Lung (tissue), 11 donors: ENCODE measurements at regions not wholly inside any gene's neighbourhood (a gene's known extent, or its start where the extent isn't known, plus 50 kb on each side); places are given as distances from the start of the nearest gene placed in this dataset.

Experiments used
- ATAC-seq: fragments of 200-7000 bp; cut with Tn5 transposase; one replicate; pipeline ENCODE4 v1.9.1; 2020; ENCODE audit warnings: moderate number of reproducible peaks; ENCODE audit not compliant: insufficient read depth, low FRiP score
- DNase-seq, 3 donors: peaks; one replicate each; pipeline ENCODE4 v3.0.0-alpha.2; 2013 to 2017
- H3K27ac ChIP-seq, 2 donors: one replicate each; pipeline ENCODE4 v1.5.1; 2013; ENCODE audit warnings: mild to moderate bottlenecking in 2 of 2, moderate library complexity in 2 of 2, control low read depth in 1 of 2, inconsistent platforms in 1 of 2, low read depth in 1 of 2, low read length in 1 of 2
- H3K27me3 ChIP-seq, 3 donors: one replicate each; pipeline ENCODE4 v1.5.1; 2013; ENCODE audit warnings: low read length in 2 of 3; ENCODE audit not compliant: control insufficient read depth in 3 of 3, insufficient read depth in 3 of 3
- H3K36me3 ChIP-seq, 4 donors: one replicate each; pipeline ENCODE4 v1.5.1; 2013; ENCODE audit warnings: low read length in 4 of 4, mild to moderate bottlenecking in 1 of 4, moderate library complexity in 1 of 4; ENCODE audit not compliant: control insufficient read depth in 4 of 4, insufficient read depth in 4 of 4
- H3K4me1 ChIP-seq, 5 donors: one replicate each; pipeline ENCODE4 v1.5.1; 2013; ENCODE audit warnings: low read length in 5 of 5, mild to moderate bottlenecking in 2 of 5, moderate library complexity in 1 of 5; ENCODE audit not compliant: control insufficient read depth in 5 of 5, insufficient read depth in 5 of 5
- H3K4me3 ChIP-seq: one replicate; pipeline ENCODE4 v1.5.1; 2013; ENCODE audit warnings: mild to moderate bottlenecking, control low read depth, moderate library complexity
- H3K9ac ChIP-seq, 2 donors: one replicate each; pipeline ENCODE4 v1.5.1; 2013; ENCODE audit warnings: low read length in 2 of 2, control low read depth in 1 of 2; ENCODE audit not compliant: insufficient read depth in 1 of 2
- H3K9me3 ChIP-seq, 4 donors: one replicate each; pipeline ENCODE4 v1.5.1; 2013; ENCODE audit warnings: low read length in 3 of 4, mild to moderate bottlenecking in 1 of 4, moderate library complexity in 1 of 4; ENCODE audit not compliant: control insufficient read depth in 4 of 4, insufficient read depth in 3 of 4
- WGBS, 2 donors: extraction: QIAGEN DNeasy Blood & Tissue Kit; methylation state at CpG; one replicate each; pipeline ENCODE4 v1.1.7; 2013; 5-methylcytosine and 5-hydroxymethylcytosine counted together
- TF ChIP-seq, protein P1 (sequence below): IDR thresholded peaks from 2 replicates; pipeline ENCODE4 v1.5.1; 2012; ENCODE audit warnings: mild to moderate bottlenecking; ENCODE audit errors: control extremely low read depth, extremely low read depth
- donor health status: control.
- donor health status: control.
- donor health status: Bipolar disorder and iron deficiency.
- donor health status: healthy.
- donor health status: DM: yes; HTN: yes; CAD: no.

DNA sequence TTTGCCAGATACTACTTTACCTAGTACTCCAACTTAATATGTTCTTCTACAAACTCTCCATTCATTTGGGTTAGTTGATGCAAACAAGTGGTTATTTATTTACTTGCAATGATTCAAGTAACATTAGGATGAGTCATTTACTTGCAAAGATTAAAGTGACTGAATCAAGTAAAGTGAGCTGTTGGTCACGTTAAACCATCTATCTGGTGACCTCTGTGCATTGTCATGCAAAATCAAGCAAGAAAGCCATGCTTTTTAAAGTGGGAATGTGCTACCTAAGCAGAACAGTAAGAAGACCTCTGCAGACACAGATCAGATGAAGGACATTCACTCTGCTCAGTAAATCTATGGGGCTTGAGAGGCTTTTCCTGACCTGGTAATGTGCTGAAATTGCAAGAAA, 254.7 kb downstream of the LRRIQ3 start:
- Histone ChIP-seq H3K27me3 (no peaks in the 10 kb centered on the region), H3K27ac (no peak overlapping the region), H3K36me3 (no peaks in the 10 kb centered on the region), H3K9me3 (no peaks in the 10 kb centered on the region), H3K4me1 (no peaks in the 10 kb centered on the region), H3K9ac (no peak overlapping the region), H3K4me3 (no peak overlapping the region)
- ATAC-seq (no peak), DNase-seq (no peak)
- TF ChIP-seq, protein P1, sequence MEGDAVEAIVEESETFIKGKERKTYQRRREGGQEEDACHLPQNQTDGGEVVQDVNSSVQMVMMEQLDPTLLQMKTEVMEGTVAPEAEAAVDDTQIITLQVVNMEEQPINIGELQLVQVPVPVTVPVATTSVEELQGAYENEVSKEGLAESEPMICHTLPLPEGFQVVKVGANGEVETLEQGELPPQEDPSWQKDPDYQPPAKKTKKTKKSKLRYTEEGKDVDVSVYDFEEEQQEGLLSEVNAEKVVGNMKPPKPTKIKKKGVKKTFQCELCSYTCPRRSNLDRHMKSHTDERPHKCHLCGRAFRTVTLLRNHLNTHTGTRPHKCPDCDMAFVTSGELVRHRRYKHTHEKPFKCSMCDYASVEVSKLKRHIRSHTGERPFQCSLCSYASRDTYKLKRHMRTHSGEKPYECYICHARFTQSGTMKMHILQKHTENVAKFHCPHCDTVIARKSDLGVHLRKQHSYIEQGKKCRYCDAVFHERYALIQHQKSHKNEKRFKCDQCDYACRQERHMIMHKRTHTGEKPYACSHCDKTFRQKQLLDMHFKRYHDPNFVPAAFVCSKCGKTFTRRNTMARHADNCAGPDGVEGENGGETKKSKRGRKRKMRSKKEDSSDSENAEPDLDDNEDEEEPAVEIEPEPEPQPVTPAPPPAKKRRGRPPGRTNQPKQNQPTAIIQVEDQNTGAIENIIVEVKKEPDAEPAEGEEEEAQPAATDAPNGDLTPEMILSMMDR: no peak
- WGBS, 2 donors: 12 to 17% methylated on average over 1 of the region's 1 CpG

DNA sequence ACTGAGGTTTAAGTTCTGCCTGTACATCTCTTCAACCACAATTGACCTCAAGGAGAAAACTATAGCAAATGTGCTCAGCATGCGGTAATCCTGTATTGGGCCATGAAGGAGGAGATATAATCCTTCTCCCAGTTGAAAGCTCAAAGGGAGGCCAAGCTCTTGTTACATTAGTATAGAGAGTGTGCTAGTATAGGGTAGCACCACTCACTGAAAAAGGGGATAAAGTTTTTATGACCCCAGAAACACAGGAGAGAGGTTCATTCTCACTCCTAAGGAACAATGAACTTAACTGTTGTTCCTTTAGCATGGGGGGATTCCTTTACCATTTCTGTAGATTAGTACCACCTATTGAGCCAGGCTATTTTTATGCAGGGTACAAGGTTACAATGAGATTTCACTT, 267.7 kb downstream of the LRRIQ3 start:
- Histone ChIP-seq H3K4me1 (no peaks in the 10 kb centered on the region), H3K36me3 (peaks cover 0 to 1% (median 0%) of the 10 kb centered on the region in 4 donors), H3K9me3 (no peaks in the 10 kb centered on the region), H3K27me3 (no peaks in the 10 kb centered on the region), H3K9ac (no peak overlapping the region), H3K27ac (no peak overlapping the region), H3K4me3 (no peak overlapping the region)
- TF ChIP-seq, protein P1: no peak
- ATAC-seq: no peak
- 93 to 96% methylated on average over 1 of the region's 1 CpG for WGBS, 2 donors
- DNase-seq: no peak

DNA sequence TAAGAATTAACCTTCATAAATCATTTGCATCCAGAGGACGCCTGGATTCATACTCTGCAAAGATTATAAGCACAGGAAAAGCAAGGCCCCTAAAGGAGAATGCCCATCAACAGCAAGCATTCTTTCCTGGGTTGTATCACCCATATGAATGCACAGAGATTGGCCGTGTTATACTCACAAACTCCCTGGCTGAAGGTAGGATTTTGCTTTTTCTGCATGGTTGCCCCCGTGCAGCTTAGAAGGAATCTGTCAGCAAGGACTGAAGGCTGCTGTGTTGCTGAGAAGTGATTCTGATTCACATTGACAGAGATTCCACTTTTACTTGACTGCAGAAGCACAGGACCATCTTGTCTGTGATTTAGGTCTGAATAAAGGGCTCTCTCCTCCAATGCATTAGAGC, 283.0 kb downstream of the LRRIQ3 start:
- H3K27me3 ChIP-seq: no peaks in the 10 kb centered on the region
- WGBS, 2 donors: 58 to 77% methylated on average over 3 of the region's 3 CpGs
- H3K36me3 ChIP-seq: no peaks in the 10 kb centered on the region
- H3K9ac ChIP-seq: no peak overlapping the region
- H3K27ac ChIP-seq: no peak overlapping the region
- peaks cover 0 to 6% (median 2%) of the 10 kb centered on the region in 4 donors for H3K9me3 ChIP-seq
- ATAC-seq (no peak), DNase-seq (no peak)
- no peak overlapping the region for H3K4me3 ChIP-seq
- H3K4me1 ChIP-seq: no peaks in the 10 kb centered on the region
- TF ChIP-seq, protein P1: no peak

DNA sequence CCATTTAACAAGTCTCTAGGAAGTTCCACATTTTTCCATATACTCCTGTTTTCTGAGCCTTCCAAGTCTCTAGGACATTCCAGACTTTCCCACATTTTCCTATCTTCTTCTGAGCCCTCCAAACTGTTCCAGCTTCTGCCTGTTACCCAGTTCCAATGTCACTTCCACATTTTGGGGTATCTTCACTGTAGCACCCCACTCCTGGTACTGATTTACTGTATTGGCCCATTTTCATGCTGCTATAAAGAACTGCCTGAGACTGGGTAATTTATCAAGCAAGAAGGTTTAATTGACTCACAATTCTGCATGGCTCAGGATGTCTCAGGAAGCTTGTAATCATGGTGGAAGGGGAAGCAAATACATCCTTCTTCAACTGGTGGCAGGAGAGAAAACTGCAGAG, 285.0 kb downstream of the LRRIQ3 start:
- Histone ChIP-seq H3K36me3 (no peaks in the 10 kb centered on the region), H3K4me3 (no peak overlapping the region), H3K4me1 (no peaks in the 10 kb centered on the region), H3K27ac (no peak overlapping the region), H3K9ac (no peak overlapping the region), H3K27me3 (no peaks in the 10 kb centered on the region), H3K9me3 (peaks cover 0 to 6% (median 2%) of the 10 kb centered on the region in 4 donors)
- DNase-seq: no peak
- ATAC-seq: no peak
- TF ChIP-seq, protein P1: no peak
